B cell (primary cell): ENCODE measurements at regions not wholly inside any gene's neighbourhood (a gene's known extent, or its start where the extent isn't known, plus 50 kb on each side); places are given as distances from the start of the nearest gene placed in this dataset.

ENCODE experiments used
- ATAC-seq: fragments of 200-7000 bp; cut with Tn5 transposase; one replicate; pipeline ENCODE4 v1.10.0; 2021; ENCODE audit warnings: low read depth, mild to moderate bottlenecking, moderate number of reproducible peaks, moderate library complexity
- CTCF ChIA-PET: fragments of 350-600 bp; sonication (Branson Sonifier 250); formaldehyde crosslinking; loops from one replicate; lab custom pipeline; 2021; ENCODE audit warnings: antibody characterized with exemption, inconsistent platforms; lab: Charles Lee
- POLR2A ChIA-PET: fragments of 350-600 bp; sonication (Branson Sonifier 250); formaldehyde crosslinking; loops from one replicate; lab custom pipeline; 2021; ENCODE audit warnings: antibody characterized with exemption; lab: Charles Lee
- DNase-seq: peaks from one replicate; pipeline ENCODE4 v3.0.0; 2013
- H2AFZ ChIP-seq: 2 replicates; pipeline ENCODE4 v1.6.1; 2012; ENCODE audit warnings: mild to moderate bottlenecking, low read depth, low read length; ENCODE audit not compliant: insufficient read depth, poor library complexity, severe bottlenecking
- H3K27ac ChIP-seq, 2 donors: 1 replicate in 1 of 2; 2 replicates in 1 of 2; pipeline ENCODE4 v1.5.1; 2012 to 2013; ENCODE audit warnings: low read length in 2 of 2, mild to moderate bottlenecking in 2 of 2, moderate library complexity in 1 of 2
- H3K27me3 ChIP-seq, 4 experiments: fragments of 200-600 bp in 1 of 4; sonication (generic) in 1 of 4; replicated peaks in 1 of 4; 1 replicate in 2 of 4; 2 replicates in 2 of 4; pipeline versions ENCODE4 v1.6.1 to v1.7.0; 2013 to 2016; ENCODE audit warnings: low read length in 3 of 4, mild to moderate bottlenecking in 2 of 4, mixed read lengths in 1 of 4, moderate library complexity in 1 of 4; ENCODE audit not compliant: insufficient read depth in 4 of 4, control insufficient read depth in 3 of 4; ENCODE audit errors: control extremely low read depth in 1 of 4
- H3K36me3 ChIP-seq, 2 experiments: replicated peaks in 1 of 2; 1 replicate in 1 of 2; 2 replicates in 1 of 2; pipeline versions ENCODE4 v1.6.1 to v1.7.1; 2013; ENCODE audit warnings: low read length in 1 of 2; ENCODE audit not compliant: insufficient read depth in 2 of 2, control insufficient read depth in 1 of 2; ENCODE audit errors: control extremely low read depth in 1 of 2, extremely low read depth in 1 of 2
- H3K4me1 ChIP-seq, 2 donors: fragments of 200-600 bp in 1 of 2; sonication (generic) in 1 of 2; 1 replicate in 1 of 2; 2 replicates in 1 of 2; pipeline versions ENCODE4 v1.5.1 to v1.6.1; 2013 to 2017; ENCODE audit warnings: low read length in 2 of 2; ENCODE audit not compliant: control insufficient read depth in 2 of 2, insufficient read depth in 2 of 2
- H3K4me2 ChIP-seq: replicated peaks from 2 replicates; pipeline ENCODE3; 2012; ENCODE audit warnings: mild to moderate bottlenecking, low read depth, low read length; ENCODE audit not compliant: poor library complexity, severe bottlenecking
- H3K4me3 ChIP-seq, 5 experiments: fragments of 200-600 bp in 1 of 5; sonication (generic) in 1 of 5; 1 replicate in 3 of 5; 2 replicates in 2 of 5; pipeline versions ENCODE4 v1.5.1 to v1.7.0; 2011 to 2016; ENCODE audit warnings: low read length in 4 of 5, mild to moderate bottlenecking in 4 of 5, low read depth in 2 of 5, control low read depth in 1 of 5, moderate library complexity in 1 of 5; ENCODE audit not compliant: insufficient read depth in 1 of 5; ENCODE audit errors: control extremely low read depth in 1 of 5, extremely low read depth in 1 of 5
- H3K79me2 ChIP-seq: fragments of 200-600 bp; sonication (generic); one replicate; pipeline ENCODE4 v1.6.0; 2016; ENCODE audit warnings: low read length; ENCODE audit not compliant: control insufficient read depth, insufficient read depth
- H3K9ac ChIP-seq: fragments of 200-600 bp; sonication (generic); 2 replicates; pipeline ENCODE4 v1.6.1; 2017; ENCODE audit warnings: mild to moderate bottlenecking, low read length, moderate library complexity
- H3K9me3 ChIP-seq, 3 donors: one replicate each; pipeline versions ENCODE4 v1.6.1 to v1.7.1; 2013; ENCODE audit warnings: low read length in 2 of 3; ENCODE audit not compliant: control insufficient read depth in 2 of 3, insufficient read depth in 1 of 3; ENCODE audit errors: control extremely low read depth in 1 of 3
- H4K20me1 ChIP-seq: 2 replicates; pipeline ENCODE4 v1.6.0; 2012; ENCODE audit warnings: mild to moderate bottlenecking, low read length; ENCODE audit not compliant: insufficient read depth, control insufficient read depth, poor library complexity, severe bottlenecking
- H3K27ac Mint-ChIP-seq: one replicate; pipeline ENCODE4 v1.8.0; 2021; ENCODE audit warnings: mixed read lengths
- H3K27me3 Mint-ChIP-seq: one replicate; pipeline ENCODE4 v1.8.0; 2021; ENCODE audit warnings: mixed read lengths
- H3K4me1 Mint-ChIP-seq: one replicate; pipeline ENCODE4 v1.8.0; 2021; ENCODE audit warnings: mixed read lengths
- H3K4me3 Mint-ChIP-seq: one replicate; pipeline ENCODE4 v1.8.0; 2021; ENCODE audit warnings: mixed read lengths
- H3K9me3 Mint-ChIP-seq: one replicate; pipeline ENCODE4 v1.8.0; 2022; ENCODE audit warnings: mixed read lengths; ENCODE audit not compliant: insufficient read depth
- CTCF ChIP-seq: fragments of 200-600 bp; IDR thresholded peaks from one replicate; pipeline ENCODE4 v1.8.0; 2022; ENCODE audit warnings: antibody characterized with exemption, mild to moderate bottlenecking
- EZH2 ChIP-seq: IDR thresholded peaks from 2 replicates; pipeline ENCODE4 v1.6.1; 2012; ENCODE audit warnings: borderline replicate concordance, low read depth, mild to moderate bottlenecking, moderate library complexity, low read length; ENCODE audit not compliant: insufficient read depth, poor library complexity, severe bottlenecking
- WGBS: methylation state at CpG from one replicate; pipeline ENCODE4 v1.1.5; 2013; ENCODE audit warnings: missing lambda C conversion rate; ENCODE audit not compliant: insufficient coverage; 5-methylcytosine and 5-hydroxymethylcytosine counted together
- intact Hi-C: fragments of 100-400 bp; cut with micrococcal nuclease; formaldehyde crosslinking; loops from one replicate; pipeline ENCODE4 v1.10.0; 2022

- Mint-ChIP-seq H3K27ac (no peak overlapping the region), H3K4me3 (no peak overlapping the region), H3K4me1 (no peaks in the 10 kb centered on the region), H3K9me3 (peaks cover 4% of the 10 kb centered on the region), H3K27me3 (no peaks in the 10 kb centered on the region)
- no peaks in the 10 kb centered on the region for H3K27me3 ChIP-seq
- ChIA-PET CTCF (no interaction called here), POLR2A (no interaction called here)
- no peak overlapping the region for H2AFZ ChIP-seq
- no peaks in the 10 kb centered on the region for H4K20me1 ChIP-seq
- peaks cover 0 to 5% (median 0%) of the 10 kb centered on the region in 3 donors for H3K9me3 ChIP-seq
- H3K4me2 ChIP-seq, result no peak overlapping the region
- H3K36me3 ChIP-seq, result no peaks in the 10 kb centered on the region
- no peak overlapping the region for H3K27ac ChIP-seq
- no peak overlapping the region for H3K4me3 ChIP-seq
- TF ChIP-seq EZH2 (no peak), CTCF (no peak)
- DNase-seq, result no peak
- no peaks in the 10 kb centered on the region for H3K4me1 ChIP-seq
- intact Hi-C loops, result no loop called here
- no peak for ATAC-seq
- no peak overlapping the region for H3K9ac ChIP-seq
- WGBS, result no CpG with 5 or more reads among the region's 1 CpG
- no peaks in the 10 kb centered on the region for H3K79me2 ChIP-seq
Measured at GRCh38 chr2:129336276-129336675, 643.2 kb upstream of the RAB6C start.

GRCh38 chr2:129337076-129337475 lies 642.4 kb upstream of the RAB6C start:
- Histone ChIP-seq H3K4me3 (no peak overlapping the region), H3K27me3 (peaks cover 0 to 3% (median 0%) of the 10 kb centered on the region in 4 experiments), H3K79me2 (no peaks in the 10 kb centered on the region), H3K9ac (no peak overlapping the region), H3K4me1 (no peaks in the 10 kb centered on the region), H4K20me1 (no peaks in the 10 kb centered on the region), H3K9me3 (peaks cover 0 to 5% (median 0%) of the 10 kb centered on the region in 3 donors), H3K4me2 (no peak overlapping the region), H2AFZ (no peak overlapping the region), H3K27ac (no peak overlapping the region), H3K36me3 (no peaks in the 10 kb centered on the region)
- TF ChIP-seq EZH2, result no peak
- no peak for TF ChIP-seq CTCF
- no peak overlapping the region for H3K27ac Mint-ChIP-seq
- CTCF ChIA-PET, result no interaction called here
- ATAC-seq, result no peak
- no peak overlapping the region for H3K4me3 Mint-ChIP-seq
- H3K27me3 Mint-ChIP-seq, result no peaks in the 10 kb centered on the region
- intact Hi-C loops, result no loop called here
- no peak for DNase-seq
- 100% methylated on average over 1 of the region's 6 CpGs for WGBS
- no peaks in the 10 kb centered on the region for H3K4me1 Mint-ChIP-seq
- POLR2A ChIA-PET, result no interaction called here
- H3K9me3 Mint-ChIP-seq, result peaks cover 4% of the 10 kb centered on the region
